ENCODE measurements at regions not wholly inside any gene's neighbourhood (a gene's known extent, or its start where the extent isn't known, plus 50 kb on each side); places are given as distances from the start of the nearest gene placed in this dataset.
A peak's percentile ranks its signal among the peaks of the same experiment; 100 is the strongest.

GRCh38 chr12:127070515-127071157 is 1196.3 kb upstream of the TMEM132C start:
- no peak for DNase-seq

- no peak for DNase-seq
Measured at GRCh38 chr12:127074161-127074560, 1192.8 kb upstream of the TMEM132C start.

GRCh38 chr12:127075981-127076380 is 1191.0 kb upstream of the TMEM132C start:
- no peak for DNase-seq

GRCh38 chr12:127077262-127078045 is 1189.5 kb upstream of the TMEM132C start:
- DNase-seq: no peak

- no peak for DNase-seq
Measured at GRCh38 chr12:127078577-127079350, 1188.2 kb upstream of the TMEM132C start.

- no peak for DNase-seq
Measured at GRCh38 chr12:127079636-127080035, 1187.3 kb upstream of the TMEM132C start.

GRCh38 chr12:127081058-127081457 is 1185.9 kb upstream of the TMEM132C start:
- no peak for DNase-seq

- DNase-seq: peak; percentile 10
Measured at GRCh38 chr12:127083008-127083949, 1183.7 kb upstream of the TMEM132C start.

GRCh38 chr12:127101076-127101475 is 1165.9 kb upstream of the TMEM132C start:
- no peak for DNase-seq

GRCh38 chr12:127106041-127106440 is 1160.9 kb upstream of the TMEM132C start:
- no peak for DNase-seq

GRCh38 chr12:127106697-127107096 is 1160.3 kb upstream of the TMEM132C start:
- DNase-seq: no peak

- no peak for DNase-seq
Measured at GRCh38 chr12:127107744-127108143, 1159.2 kb upstream of the TMEM132C start.

GRCh38 chr12:127108360-127109215 is 1158.4 kb upstream of the TMEM132C start:
- DNase-seq: peak; percentile 52

- DNase-seq: no peak
Measured at GRCh38 chr12:127113945-127114344, 1153.0 kb upstream of the TMEM132C start.

- no peak for DNase-seq
Measured at GRCh38 chr12:127115468-127116035, 1151.4 kb upstream of the TMEM132C start.

GRCh38 chr12:127118251-127118650 is 1148.7 kb upstream of the TMEM132C start:
- no peak for DNase-seq

- DNase-seq: no peak
Measured at GRCh38 chr12:127119600-127120140, 1147.3 kb upstream of the TMEM132C start.

GRCh38 chr12:127120851-127121250 is 1146.1 kb upstream of the TMEM132C start:
- no peak for DNase-seq

GRCh38 chr12:127121494-127122084 is 1145.4 kb upstream of the TMEM132C start:
- no peak for DNase-seq

- DNase-seq: no peak
Measured at GRCh38 chr12:127125607-127126259, 1141.2 kb upstream of the TMEM132C start.
